ENCODE measurements at regions not wholly inside any gene's neighbourhood (a gene's known extent, or its start where the extent isn't known, plus 50 kb on each side); places are given as distances from the start of the nearest gene placed in this dataset.

DNA sequence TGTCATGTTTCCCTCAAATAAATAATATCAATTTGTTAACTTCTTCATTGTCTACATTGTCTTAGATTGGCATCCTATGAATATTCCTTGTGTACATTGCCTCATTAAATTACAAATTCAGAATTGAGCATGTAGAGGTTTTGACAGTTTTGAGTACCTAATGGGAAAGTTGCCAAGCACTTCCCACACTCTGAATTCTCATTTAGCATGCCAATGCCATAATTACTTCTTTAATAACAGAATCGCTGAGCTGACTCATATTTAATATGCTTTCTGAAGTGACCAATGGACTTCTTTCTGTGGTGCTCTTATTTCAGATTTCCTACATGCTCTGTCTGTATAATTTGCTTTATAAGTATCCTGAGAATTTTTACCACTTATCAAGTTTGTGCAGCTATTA, 114.4 kb upstream of the NOL4 start:
- WGBS, 3 donors: 32 to 39% (median 38%) methylated on average over 1 of the region's 1 CpG
- no peaks in the 10 kb centered on the region for H3K4me1 ChIP-seq (ENCODE audit: insufficient read depth)
- intact Hi-C loops (cut with DNase I): no loop called here
- DNase-seq: no peak
- no peak overlapping the region for H3K27ac ChIP-seq
- TF ChIP-seq, protein P1, sequence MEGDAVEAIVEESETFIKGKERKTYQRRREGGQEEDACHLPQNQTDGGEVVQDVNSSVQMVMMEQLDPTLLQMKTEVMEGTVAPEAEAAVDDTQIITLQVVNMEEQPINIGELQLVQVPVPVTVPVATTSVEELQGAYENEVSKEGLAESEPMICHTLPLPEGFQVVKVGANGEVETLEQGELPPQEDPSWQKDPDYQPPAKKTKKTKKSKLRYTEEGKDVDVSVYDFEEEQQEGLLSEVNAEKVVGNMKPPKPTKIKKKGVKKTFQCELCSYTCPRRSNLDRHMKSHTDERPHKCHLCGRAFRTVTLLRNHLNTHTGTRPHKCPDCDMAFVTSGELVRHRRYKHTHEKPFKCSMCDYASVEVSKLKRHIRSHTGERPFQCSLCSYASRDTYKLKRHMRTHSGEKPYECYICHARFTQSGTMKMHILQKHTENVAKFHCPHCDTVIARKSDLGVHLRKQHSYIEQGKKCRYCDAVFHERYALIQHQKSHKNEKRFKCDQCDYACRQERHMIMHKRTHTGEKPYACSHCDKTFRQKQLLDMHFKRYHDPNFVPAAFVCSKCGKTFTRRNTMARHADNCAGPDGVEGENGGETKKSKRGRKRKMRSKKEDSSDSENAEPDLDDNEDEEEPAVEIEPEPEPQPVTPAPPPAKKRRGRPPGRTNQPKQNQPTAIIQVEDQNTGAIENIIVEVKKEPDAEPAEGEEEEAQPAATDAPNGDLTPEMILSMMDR (IDR thresholded peaks at IDR 0.05): no peak
- TF ChIP-seq EP300 (IDR thresholded peaks at IDR 0.05) (no peak), POLR2A (IDR thresholded peaks at IDR 0.05) (no peak)
- no peaks in the 10 kb centered on the region for H3K9me3 ChIP-seq
- H3K36me3 ChIP-seq: no peaks in the 10 kb centered on the region
- H3K27me3 ChIP-seq: no peaks in the 10 kb centered on the region
- H3K4me3 ChIP-seq: no peak overlapping the region

GRCh38 chr18:34342960-34343359, 118.2 kb upstream of the NOL4 start:
- H3K27me3 ChIP-seq: no peaks in the 10 kb centered on the region
- WGBS, 3 donors: 3 to 14% (median 6%) methylated on average over 1 of the region's 1 CpG
- no peak overlapping the region for H3K4me3 ChIP-seq
- TF ChIP-seq, protein P1 (IDR thresholded peaks at IDR 0.05): no peak
- TF ChIP-seq EP300 (IDR thresholded peaks at IDR 0.05) (no peak), POLR2A (IDR thresholded peaks at IDR 0.05) (no peak)
- DNase-seq: no peak
- no peak overlapping the region for H3K27ac ChIP-seq
- intact Hi-C loops (cut with DNase I): no loop called here
- no peaks in the 10 kb centered on the region for H3K4me1 ChIP-seq (ENCODE audit: insufficient read depth)
- no peaks in the 10 kb centered on the region for H3K36me3 ChIP-seq
- H3K9me3 ChIP-seq: no peaks in the 10 kb centered on the region

DNA sequence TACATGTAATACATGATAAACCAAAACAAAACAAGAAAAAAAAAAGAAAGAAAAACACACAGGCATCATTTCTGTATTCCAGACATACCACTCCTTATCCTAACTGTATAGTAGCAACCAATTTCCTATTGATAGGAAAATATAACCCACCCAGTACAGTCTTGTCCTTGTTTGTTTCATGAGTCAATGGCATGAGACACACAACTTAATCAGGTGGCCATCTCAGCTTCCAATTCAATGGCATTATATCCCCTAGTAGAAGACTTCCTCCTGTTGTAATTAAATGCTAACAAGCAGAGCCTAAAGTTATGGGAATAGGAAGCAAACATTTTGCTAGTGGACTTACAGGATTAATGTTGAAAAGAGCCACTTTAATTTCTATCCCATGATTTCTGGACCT, 121.0 kb upstream of the NOL4 start:
- Histone ChIP-seq H3K27me3 (no peaks in the 10 kb centered on the region), H3K27ac (no peak overlapping the region), H3K4me1 (ENCODE audit: insufficient read depth) (no peaks in the 10 kb centered on the region), H3K4me3 (no peak overlapping the region), H3K36me3 (no peaks in the 10 kb centered on the region), H3K9me3 (no peaks in the 10 kb centered on the region)
- TF ChIP-seq EP300 (IDR thresholded peaks at IDR 0.05): no peak
- TF ChIP-seq, protein P1 (IDR thresholded peaks at IDR 0.05): no peak
- TF ChIP-seq POLR2A (IDR thresholded peaks at IDR 0.05): no peak
- DNase-seq: no peak
- intact Hi-C loops (cut with DNase I): no loop called here

GRCh38 chr18:34350778-34351177, 126.1 kb upstream of the NOL4 start:
- Histone ChIP-seq H3K9me3 (no peaks in the 10 kb centered on the region), H3K4me3 (no peak overlapping the region), H3K27me3 (no peaks in the 10 kb centered on the region), H3K27ac (no peak overlapping the region), H3K4me1 (ENCODE audit: insufficient read depth) (no peaks in the 10 kb centered on the region), H3K36me3 (no peaks in the 10 kb centered on the region)
- no peak for DNase-seq
- WGBS, 3 donors: 83 to 100% (median 93%) methylated on average over 2 to 3 of the region's 3 CpGs
- TF ChIP-seq POLR2A (IDR thresholded peaks at IDR 0.05) (no peak), EP300 (IDR thresholded peaks at IDR 0.05) (no peak)
- intact Hi-C loops (cut with DNase I): no loop called here

- H3K4me1 ChIP-seq (ENCODE audit: insufficient read depth): no peaks in the 10 kb centered on the region
- DNase-seq: no peak
- intact Hi-C loops (cut with DNase I): no loop called here
- 6 to 22% (median 8%) methylated on average over 1 of the region's 1 CpG for WGBS, 3 donors
- no peaks in the 10 kb centered on the region for H3K27me3 ChIP-seq
- H3K4me3 ChIP-seq: no peak overlapping the region
- H3K9me3 ChIP-seq: no peaks in the 10 kb centered on the region
- H3K27ac ChIP-seq: no peak overlapping the region
- no peak for TF ChIP-seq POLR2A (IDR thresholded peaks at IDR 0.05)
- no peak for TF ChIP-seq EP300 (IDR thresholded peaks at IDR 0.05)
- TF ChIP-seq, protein P1 (IDR thresholded peaks at IDR 0.05): no peak
- H3K36me3 ChIP-seq: no peaks in the 10 kb centered on the region
Observed at GRCh38 chr18:34352385-34353163, 127.9 kb upstream of the NOL4 start.
